GM23338 (cell line): ENCODE measurements at regions not wholly inside any gene's neighbourhood (a gene's known extent, or its start where the extent isn't known, plus 50 kb on each side); places are given as distances from the start of the nearest gene placed in this dataset.

Experiments
- CREB1 ChIP-seq: fragments of 250-450 bp; sonication (Bioruptor Pico); IDR thresholded peaks from 2 replicates; pipeline ENCODE4 v1.5.0; 2020; ENCODE audit warnings: low read depth, mild to moderate bottlenecking, moderate library complexity
- EZH2 ChIP-seq: fragments of 200-600 bp; sonication (generic); IDR thresholded peaks from one replicate; pipeline ENCODE4 v1.8.0; 2017; ENCODE audit warnings: antibody characterized with exemption, mild to moderate bottlenecking, low read depth; ENCODE audit not compliant: unreplicated experiment
- EZH2phosphoT487 ChIP-seq: fragments of 200-600 bp; sonication (generic); IDR thresholded peaks from one replicate; pipeline ENCODE4 v1.8.1; 2018; ENCODE audit warnings: antibody characterized with exemption; ENCODE audit not compliant: unreplicated experiment
- JUNB ChIP-seq: IDR thresholded peaks from one replicate; pipeline ENCODE4 v1.6.1; 2016; ENCODE audit warnings: antibody characterized with exemption; ENCODE audit not compliant: unreplicated experiment
- NANOG ChIP-seq: IDR thresholded peaks from 2 replicates; pipeline ENCODE4 v1.6.1; 2016; ENCODE audit warnings: antibody characterized with exemption, borderline replicate concordance
- POLR2AphosphoS5 ChIP-seq: IDR thresholded peaks from 2 replicates; pipeline ENCODE4 v1.6.1; 2016; ENCODE audit warnings: antibody characterized with exemption, low read depth
- ZNF114 ChIP-seq: fragments of 250-450 bp; sonication (Bioruptor Pico); IDR thresholded peaks from 2 replicates; pipeline ENCODE4 v1.5.0; 2020; ENCODE audit warnings: mild to moderate bottlenecking, moderate library complexity
- ZNF331 ChIP-seq: fragments of 250-450 bp; sonication (Bioruptor Pico); IDR thresholded peaks from 2 replicates; pipeline ENCODE4 v1.5.0; 2020; ENCODE audit warnings: low read depth, mild to moderate bottlenecking, moderate library complexity
- TF ChIP-seq, protein P1 (sequence below): IDR thresholded peaks from one replicate; pipeline ENCODE4 v1.6.1; 2018; ENCODE audit warnings: antibody characterized with exemption; ENCODE audit not compliant: unreplicated experiment
- TF ChIP-seq, protein P2 (sequence below), 2 experiments: fragments of 200-600 bp in 1 of 2; sonication (generic) in 1 of 2; conservative IDR thresholded peaks; 2 replicates each; pipeline versions ENCODE4 v1.5.1 to v1.6.1; 2016 to 2017; ENCODE audit warnings: antibody characterized with exemption in 2 of 2, low read depth in 2 of 2, mild to moderate bottlenecking in 2 of 2, moderate library complexity in 1 of 2
- TF ChIP-seq, protein P3 (sequence below): IDR thresholded peaks from 2 replicates; pipeline ENCODE4 v1.6.1; 2016; ENCODE audit warnings: antibody characterized with exemption

DNA sequence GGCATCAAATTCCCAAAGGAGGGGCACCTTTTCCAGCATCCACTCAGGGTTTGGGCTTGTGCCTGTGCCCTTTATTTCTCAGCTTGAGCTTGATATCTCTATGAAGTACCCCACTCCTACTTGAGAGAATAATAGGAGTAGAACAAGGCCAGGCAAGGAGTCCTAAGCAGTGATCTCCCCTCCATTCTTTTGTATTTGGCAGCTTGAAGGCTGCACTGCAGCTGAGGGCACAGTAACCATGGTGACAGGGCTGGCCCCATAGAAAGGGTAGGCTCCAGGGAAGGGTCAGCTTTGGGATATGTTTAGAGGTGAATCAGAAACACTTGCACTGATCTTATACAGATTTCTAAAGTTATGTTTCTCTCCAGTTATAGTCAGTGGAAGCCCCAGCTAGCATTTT lies 145.4 kb upstream of the SLC24A5 start:
- TF ChIP-seq, protein P1, sequence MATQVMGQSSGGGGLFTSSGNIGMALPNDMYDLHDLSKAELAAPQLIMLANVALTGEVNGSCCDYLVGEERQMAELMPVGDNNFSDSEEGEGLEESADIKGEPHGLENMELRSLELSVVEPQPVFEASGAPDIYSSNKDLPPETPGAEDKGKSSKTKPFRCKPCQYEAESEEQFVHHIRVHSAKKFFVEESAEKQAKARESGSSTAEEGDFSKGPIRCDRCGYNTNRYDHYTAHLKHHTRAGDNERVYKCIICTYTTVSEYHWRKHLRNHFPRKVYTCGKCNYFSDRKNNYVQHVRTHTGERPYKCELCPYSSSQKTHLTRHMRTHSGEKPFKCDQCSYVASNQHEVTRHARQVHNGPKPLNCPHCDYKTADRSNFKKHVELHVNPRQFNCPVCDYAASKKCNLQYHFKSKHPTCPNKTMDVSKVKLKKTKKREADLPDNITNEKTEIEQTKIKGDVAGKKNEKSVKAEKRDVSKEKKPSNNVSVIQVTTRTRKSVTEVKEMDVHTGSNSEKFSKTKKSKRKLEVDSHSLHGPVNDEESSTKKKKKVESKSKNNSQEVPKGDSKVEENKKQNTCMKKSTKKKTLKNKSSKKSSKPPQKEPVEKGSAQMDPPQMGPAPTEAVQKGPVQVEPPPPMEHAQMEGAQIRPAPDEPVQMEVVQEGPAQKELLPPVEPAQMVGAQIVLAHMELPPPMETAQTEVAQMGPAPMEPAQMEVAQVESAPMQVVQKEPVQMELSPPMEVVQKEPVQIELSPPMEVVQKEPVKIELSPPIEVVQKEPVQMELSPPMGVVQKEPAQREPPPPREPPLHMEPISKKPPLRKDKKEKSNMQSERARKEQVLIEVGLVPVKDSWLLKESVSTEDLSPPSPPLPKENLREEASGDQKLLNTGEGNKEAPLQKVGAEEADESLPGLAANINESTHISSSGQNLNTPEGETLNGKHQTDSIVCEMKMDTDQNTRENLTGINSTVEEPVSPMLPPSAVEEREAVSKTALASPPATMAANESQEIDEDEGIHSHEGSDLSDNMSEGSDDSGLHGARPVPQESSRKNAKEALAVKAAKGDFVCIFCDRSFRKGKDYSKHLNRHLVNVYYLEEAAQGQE, result no peak
- TF ChIP-seq CREB1 (no peak), EZH2 (no peak), POLR2AphosphoS5 (no peak), EZH2phosphoT487 (no peak), JUNB (no peak), ZNF114 (CRISPR knock-in tag) (no peak), ZNF331 (CRISPR knock-in tag) (no peak), NANOG (no peak)
- TF ChIP-seq, protein P2, sequence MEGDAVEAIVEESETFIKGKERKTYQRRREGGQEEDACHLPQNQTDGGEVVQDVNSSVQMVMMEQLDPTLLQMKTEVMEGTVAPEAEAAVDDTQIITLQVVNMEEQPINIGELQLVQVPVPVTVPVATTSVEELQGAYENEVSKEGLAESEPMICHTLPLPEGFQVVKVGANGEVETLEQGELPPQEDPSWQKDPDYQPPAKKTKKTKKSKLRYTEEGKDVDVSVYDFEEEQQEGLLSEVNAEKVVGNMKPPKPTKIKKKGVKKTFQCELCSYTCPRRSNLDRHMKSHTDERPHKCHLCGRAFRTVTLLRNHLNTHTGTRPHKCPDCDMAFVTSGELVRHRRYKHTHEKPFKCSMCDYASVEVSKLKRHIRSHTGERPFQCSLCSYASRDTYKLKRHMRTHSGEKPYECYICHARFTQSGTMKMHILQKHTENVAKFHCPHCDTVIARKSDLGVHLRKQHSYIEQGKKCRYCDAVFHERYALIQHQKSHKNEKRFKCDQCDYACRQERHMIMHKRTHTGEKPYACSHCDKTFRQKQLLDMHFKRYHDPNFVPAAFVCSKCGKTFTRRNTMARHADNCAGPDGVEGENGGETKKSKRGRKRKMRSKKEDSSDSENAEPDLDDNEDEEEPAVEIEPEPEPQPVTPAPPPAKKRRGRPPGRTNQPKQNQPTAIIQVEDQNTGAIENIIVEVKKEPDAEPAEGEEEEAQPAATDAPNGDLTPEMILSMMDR (conservative IDR thresholded peaks at IDR 0.05; ENCODE audit: low read depth in 2 of 2), result no peak
- TF ChIP-seq, protein P3, sequence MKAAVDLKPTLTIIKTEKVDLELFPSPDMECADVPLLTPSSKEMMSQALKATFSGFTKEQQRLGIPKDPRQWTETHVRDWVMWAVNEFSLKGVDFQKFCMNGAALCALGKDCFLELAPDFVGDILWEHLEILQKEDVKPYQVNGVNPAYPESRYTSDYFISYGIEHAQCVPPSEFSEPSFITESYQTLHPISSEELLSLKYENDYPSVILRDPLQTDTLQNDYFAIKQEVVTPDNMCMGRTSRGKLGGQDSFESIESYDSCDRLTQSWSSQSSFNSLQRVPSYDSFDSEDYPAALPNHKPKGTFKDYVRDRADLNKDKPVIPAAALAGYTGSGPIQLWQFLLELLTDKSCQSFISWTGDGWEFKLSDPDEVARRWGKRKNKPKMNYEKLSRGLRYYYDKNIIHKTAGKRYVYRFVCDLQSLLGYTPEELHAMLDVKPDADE, result no peak
